Glutamatergic neuron (in vitro differentiated cells): ENCODE measurements at regions not wholly inside any gene's neighbourhood (a gene's known extent, or its start where the extent isn't known, plus 50 kb on each side); places are given as distances from the start of the nearest gene placed in this dataset.

ENCODE experiments used
- DNase-seq: peaks from one replicate; pipeline ENCODE4 v3.0.0; 2022
- H3K27ac Mint-ChIP-seq: one replicate; pipeline ENCODE4 v1.8.0; 2020; ENCODE audit warnings: mild to moderate bottlenecking, mixed read lengths, inconsistent platforms; ENCODE audit not compliant: unreplicated experiment
- H3K27me3 Mint-ChIP-seq: one replicate; pipeline ENCODE4 v1.8.0; 2020; ENCODE audit warnings: mild to moderate bottlenecking, moderate library complexity, mixed read lengths, inconsistent platforms; ENCODE audit not compliant: unreplicated experiment
- H3K36me3 Mint-ChIP-seq: one replicate; pipeline ENCODE4 v1.8.0; 2020; ENCODE audit warnings: mild to moderate bottlenecking, mixed read lengths, inconsistent platforms; ENCODE audit not compliant: unreplicated experiment
- H3K4me1 Mint-ChIP-seq: one replicate; pipeline ENCODE4 v1.8.0; 2020; ENCODE audit warnings: mild to moderate bottlenecking, low read depth, mixed read lengths, inconsistent platforms; ENCODE audit not compliant: unreplicated experiment
- H3K4me3 Mint-ChIP-seq: one replicate; pipeline ENCODE4 v1.8.0; 2020; ENCODE audit warnings: mild to moderate bottlenecking, mixed read lengths, inconsistent platforms; ENCODE audit not compliant: unreplicated experiment
- H3K9me3 Mint-ChIP-seq: one replicate; pipeline ENCODE4 v1.8.0; 2020; ENCODE audit warnings: mild to moderate bottlenecking, moderate library complexity, mixed read lengths, inconsistent platforms; ENCODE audit not compliant: unreplicated experiment
- TF ChIP-seq, protein P1 (sequence below): fragments of 200-600 bp; sonication (generic); IDR thresholded peaks from one replicate; pipeline ENCODE4 v1.5.0; 2021; ENCODE audit not compliant: partially characterized antibody, unreplicated experiment

DNA sequence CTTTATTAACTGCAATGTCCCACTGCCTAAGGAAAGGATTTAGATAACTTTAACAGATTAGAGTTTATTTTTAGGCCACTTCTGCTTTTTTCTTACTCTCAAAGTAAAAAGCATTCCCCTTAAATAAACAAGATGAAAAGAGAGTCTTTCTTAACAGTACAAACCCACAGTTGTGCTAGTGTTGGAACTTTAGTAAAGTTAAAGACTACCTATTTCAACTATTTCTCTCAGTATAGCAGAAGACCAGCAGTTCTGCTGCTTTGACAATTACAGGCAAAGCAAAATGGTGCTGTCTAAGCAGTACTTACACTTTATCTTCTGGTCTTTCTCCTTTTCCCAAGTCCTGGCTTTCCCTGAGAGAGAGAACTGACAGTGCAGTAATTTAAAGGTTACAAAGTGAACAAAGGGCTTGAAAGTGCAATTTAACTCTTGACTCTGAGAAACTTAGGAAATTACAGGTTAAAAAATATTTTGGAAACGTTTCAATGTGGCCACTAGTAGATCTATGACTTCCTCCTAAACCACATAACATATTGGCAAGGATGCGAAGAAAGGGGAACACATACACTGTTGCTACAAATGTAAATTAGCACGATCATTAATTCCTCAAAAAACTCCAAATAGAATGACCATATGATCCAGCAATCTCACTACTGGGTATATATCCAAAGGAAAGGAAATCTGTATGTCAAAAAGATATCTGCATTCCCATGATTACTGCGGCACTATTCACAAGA, 135.4 kb upstream of the POGK start:
- DNase-seq, result no peak
- Mint-ChIP-seq H3K9me3 (no peaks in the 10 kb centered on the region), H3K27me3 (peaks cover 2% of the 10 kb centered on the region), H3K36me3 (no peaks in the 10 kb centered on the region), H3K4me1 (no peaks in the 10 kb centered on the region), H3K27ac (no peak overlapping the region), H3K4me3 (no peak overlapping the region)
- TF ChIP-seq, protein P1, sequence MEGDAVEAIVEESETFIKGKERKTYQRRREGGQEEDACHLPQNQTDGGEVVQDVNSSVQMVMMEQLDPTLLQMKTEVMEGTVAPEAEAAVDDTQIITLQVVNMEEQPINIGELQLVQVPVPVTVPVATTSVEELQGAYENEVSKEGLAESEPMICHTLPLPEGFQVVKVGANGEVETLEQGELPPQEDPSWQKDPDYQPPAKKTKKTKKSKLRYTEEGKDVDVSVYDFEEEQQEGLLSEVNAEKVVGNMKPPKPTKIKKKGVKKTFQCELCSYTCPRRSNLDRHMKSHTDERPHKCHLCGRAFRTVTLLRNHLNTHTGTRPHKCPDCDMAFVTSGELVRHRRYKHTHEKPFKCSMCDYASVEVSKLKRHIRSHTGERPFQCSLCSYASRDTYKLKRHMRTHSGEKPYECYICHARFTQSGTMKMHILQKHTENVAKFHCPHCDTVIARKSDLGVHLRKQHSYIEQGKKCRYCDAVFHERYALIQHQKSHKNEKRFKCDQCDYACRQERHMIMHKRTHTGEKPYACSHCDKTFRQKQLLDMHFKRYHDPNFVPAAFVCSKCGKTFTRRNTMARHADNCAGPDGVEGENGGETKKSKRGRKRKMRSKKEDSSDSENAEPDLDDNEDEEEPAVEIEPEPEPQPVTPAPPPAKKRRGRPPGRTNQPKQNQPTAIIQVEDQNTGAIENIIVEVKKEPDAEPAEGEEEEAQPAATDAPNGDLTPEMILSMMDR, result no peak

- Mint-ChIP-seq H3K36me3 (no peaks in the 10 kb centered on the region), H3K9me3 (no peaks in the 10 kb centered on the region), H3K4me3 (no peak overlapping the region), H3K27ac (no peak overlapping the region), H3K27me3 (peaks cover 2% of the 10 kb centered on the region), H3K4me1 (no peaks in the 10 kb centered on the region)
- TF ChIP-seq, protein P1, result no peak
- DNase-seq, result no peak
These were observed 133.6 kb upstream of the POGK start for GRCh38 chr1:166705376-166706289.

DNA sequence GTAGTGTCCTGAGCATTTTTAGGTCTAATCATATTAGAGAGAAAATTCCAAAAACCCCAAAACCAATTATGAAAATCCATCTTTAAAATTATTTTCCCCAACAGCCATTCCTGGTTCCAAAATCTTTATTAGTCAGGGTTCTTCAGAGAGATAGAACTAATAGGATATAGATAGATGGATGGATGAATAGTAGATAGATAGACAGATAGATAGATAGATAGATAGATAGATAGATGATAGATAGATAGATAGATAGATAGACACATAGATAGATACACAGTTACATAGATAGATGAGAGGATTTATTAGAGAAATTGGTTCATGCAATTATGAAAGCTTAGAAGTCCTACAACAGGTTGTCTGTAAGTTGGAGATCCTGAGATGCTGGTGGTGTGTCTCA, 122.7 kb upstream of the POGK start:
- Mint-ChIP-seq H3K4me1 (no peaks in the 10 kb centered on the region), H3K36me3 (peaks cover 4% of the 10 kb centered on the region), H3K9me3 (peaks cover 2% of the 10 kb centered on the region), H3K27ac (no peak overlapping the region), H3K4me3 (no peak overlapping the region), H3K27me3 (no peaks in the 10 kb centered on the region)
- DNase-seq, result no peak
- TF ChIP-seq, protein P1, result no peak

DNA sequence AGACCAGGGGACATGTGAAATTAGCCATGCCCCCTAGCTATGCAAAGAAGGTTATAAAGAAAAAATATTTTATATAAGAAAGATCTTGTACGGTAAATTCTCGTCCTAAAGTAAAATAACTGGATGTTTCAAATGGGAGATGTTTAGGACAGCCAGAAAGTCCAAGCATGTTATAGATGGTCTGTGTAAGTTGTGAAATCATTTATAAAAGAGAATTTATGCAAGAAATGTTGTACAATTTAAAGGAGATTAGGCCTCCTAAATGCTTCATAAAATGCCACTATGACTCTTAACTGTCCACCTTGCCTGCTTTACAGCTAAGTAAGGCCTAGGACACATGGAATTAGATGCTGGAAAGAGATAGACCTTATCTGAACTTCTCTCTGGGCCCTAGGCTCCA, 118.1 kb upstream of the POGK start:
- H3K9me3 Mint-ChIP-seq, result peaks cover 2% of the 10 kb centered on the region
- H3K27ac Mint-ChIP-seq, result no peak overlapping the region
- H3K4me1 Mint-ChIP-seq, result no peaks in the 10 kb centered on the region
- H3K4me3 Mint-ChIP-seq, result no peak overlapping the region
- TF ChIP-seq, protein P1, result no peak
- no peak for DNase-seq
- no peaks in the 10 kb centered on the region for H3K27me3 Mint-ChIP-seq
- H3K36me3 Mint-ChIP-seq, result peaks cover 8% of the 10 kb centered on the region

DNA sequence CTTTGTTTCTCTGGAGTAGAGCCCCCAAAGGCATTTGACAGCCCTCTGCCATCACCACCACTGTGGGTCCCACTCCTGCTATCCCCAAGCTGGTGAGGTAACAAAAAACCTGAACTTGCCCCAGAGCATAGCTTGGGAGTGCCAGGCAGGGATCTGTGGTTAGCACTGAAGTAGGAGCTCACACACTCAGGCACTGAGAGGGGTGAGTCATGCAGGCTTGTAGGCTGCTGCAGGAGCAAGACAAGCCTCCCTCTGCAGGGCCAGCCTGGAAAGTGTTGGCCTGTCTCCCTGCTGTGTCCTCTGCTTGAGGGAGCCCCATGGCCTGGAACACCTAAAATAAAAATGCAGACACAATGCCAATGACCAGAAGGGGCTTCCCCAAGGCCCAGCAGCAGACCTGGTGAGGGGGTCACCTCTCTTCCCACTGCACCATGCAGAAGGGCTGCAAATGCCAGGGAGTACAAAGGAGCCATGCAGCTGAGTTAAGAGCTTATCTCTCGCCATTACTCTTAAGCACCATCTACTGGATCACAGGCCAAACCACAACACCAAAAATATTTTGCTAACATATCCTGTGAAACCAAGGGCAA, 108.9 kb upstream of the POGK start:
- Mint-ChIP-seq H3K4me3 (no peak overlapping the region), H3K27ac (no peak overlapping the region), H3K27me3 (no peaks in the 10 kb centered on the region), H3K36me3 (peaks cover 7% of the 10 kb centered on the region), H3K9me3 (peaks cover 3% of the 10 kb centered on the region), H3K4me1 (no peaks in the 10 kb centered on the region)
- DNase-seq, result no peak
- TF ChIP-seq, protein P1, result no peak
